SH-SY5Y (cell line): ENCODE measurements at regions not wholly inside any gene's neighbourhood (a gene's known extent, or its start where the extent isn't known, plus 50 kb on each side); places are given as distances from the start of the nearest gene placed in this dataset.

Source experiments
- GATA2 ChIP-seq: IDR thresholded peaks from 2 replicates; pipeline ENCODE4 v1.6.1; 2011; ENCODE audit warnings: mild to moderate bottlenecking, low read depth, low read length
- GATA3 ChIP-seq: IDR thresholded peaks from 2 replicates; pipeline ENCODE4 v1.6.1; 2011; ENCODE audit warnings: low read depth, mild to moderate bottlenecking, low read length, moderate library complexity

DNA sequence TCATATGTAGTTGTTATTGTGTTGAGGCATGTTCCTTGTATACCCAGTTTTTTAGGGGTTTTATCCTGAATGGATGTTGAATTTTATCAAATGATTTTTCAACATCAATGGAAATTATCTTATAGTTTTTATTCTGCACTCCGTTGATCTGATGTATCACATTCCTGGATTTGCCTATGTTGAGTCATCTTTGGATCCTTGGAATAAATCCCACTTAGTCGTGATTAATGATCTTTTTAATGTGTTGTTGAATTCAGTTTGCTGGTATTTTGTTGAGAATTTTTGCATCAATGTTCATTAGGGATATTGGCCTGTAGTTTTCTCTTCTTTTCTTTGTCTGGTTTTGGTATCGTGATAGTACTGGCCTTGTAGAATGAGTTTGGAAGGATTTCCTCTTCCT, 648.6 kb upstream of the GRM3 start:
- TF ChIP-seq GATA2 = no peak
- no peak for TF ChIP-seq GATA3
